ENCODE measurements at regions not wholly inside any gene's neighbourhood (a gene's known extent, or its start where the extent isn't known, plus 50 kb on each side); places are given as distances from the start of the nearest gene placed in this dataset.

DNA sequence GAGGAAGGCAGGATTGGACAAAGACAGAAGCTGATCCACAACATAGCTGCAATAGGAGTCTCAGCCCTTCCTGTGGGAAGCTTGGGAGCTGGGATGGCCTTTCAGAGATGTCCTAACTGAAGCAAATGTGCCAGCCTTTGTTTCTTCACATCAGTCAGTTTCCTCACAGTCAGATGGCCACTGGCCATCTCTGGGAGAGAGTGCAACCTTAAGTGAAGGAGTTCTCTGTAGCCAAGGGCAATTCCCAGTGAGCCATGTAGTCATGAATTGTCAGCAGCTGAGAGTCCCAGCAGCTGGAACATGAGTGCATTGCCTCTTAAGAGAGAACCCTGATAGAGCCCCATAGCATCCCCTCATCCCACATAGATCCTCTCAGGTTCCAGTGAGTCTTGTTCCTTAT, 89.1 kb upstream of the LIFR start:
- H3K27ac ChIP-seq (ENCODE audit: insufficient read length, low read depth, low read length): no peak overlapping the region
- H3K23me2 ChIP-seq (ENCODE audit: insufficient read length, low read depth, low read length, poor library complexity, severe bottlenecking): no peaks in the 10 kb centered on the region
- Mint-ChIP-seq H3K27ac (no peak overlapping the region), H3K36me3 (ENCODE audit: insufficient read depth in 1 of 3, low read depth in 3 of 3) (no peaks in the 10 kb centered on the region; a peak in 1 of 7 replicates), H3K27me3 (ENCODE audit: low read depth) (peaks cover 3% of the 10 kb centered on the region), H3K4me1 (peaks cover 3 to 10% of the 10 kb centered on the region in 2 experiments), H3K4me3 (no peak overlapping the region), H3K9me3 (no peaks in the 10 kb centered on the region; a peak in 1 of 5 replicates)
- TF ChIP-seq, protein P1, sequence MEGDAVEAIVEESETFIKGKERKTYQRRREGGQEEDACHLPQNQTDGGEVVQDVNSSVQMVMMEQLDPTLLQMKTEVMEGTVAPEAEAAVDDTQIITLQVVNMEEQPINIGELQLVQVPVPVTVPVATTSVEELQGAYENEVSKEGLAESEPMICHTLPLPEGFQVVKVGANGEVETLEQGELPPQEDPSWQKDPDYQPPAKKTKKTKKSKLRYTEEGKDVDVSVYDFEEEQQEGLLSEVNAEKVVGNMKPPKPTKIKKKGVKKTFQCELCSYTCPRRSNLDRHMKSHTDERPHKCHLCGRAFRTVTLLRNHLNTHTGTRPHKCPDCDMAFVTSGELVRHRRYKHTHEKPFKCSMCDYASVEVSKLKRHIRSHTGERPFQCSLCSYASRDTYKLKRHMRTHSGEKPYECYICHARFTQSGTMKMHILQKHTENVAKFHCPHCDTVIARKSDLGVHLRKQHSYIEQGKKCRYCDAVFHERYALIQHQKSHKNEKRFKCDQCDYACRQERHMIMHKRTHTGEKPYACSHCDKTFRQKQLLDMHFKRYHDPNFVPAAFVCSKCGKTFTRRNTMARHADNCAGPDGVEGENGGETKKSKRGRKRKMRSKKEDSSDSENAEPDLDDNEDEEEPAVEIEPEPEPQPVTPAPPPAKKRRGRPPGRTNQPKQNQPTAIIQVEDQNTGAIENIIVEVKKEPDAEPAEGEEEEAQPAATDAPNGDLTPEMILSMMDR (conservative IDR thresholded peaks at IDR 0.05): no peak
- H2AFZ ChIP-seq (ENCODE audit: low read length): no peak overlapping the region
- H2BK20ac ChIP-seq (ENCODE audit: low read depth, low read length, poor library complexity, severe bottlenecking): no peak overlapping the region
- no peak overlapping the region for H3K18ac ChIP-seq (ENCODE audit: insufficient read length, low read depth, low read length)
- no peak overlapping the region for H3K9ac ChIP-seq (ENCODE audit: extremely low read depth, insufficient read length, low read length)
- no peak overlapping the region for H2BK5ac ChIP-seq (ENCODE audit: insufficient read length, low read length)
- peaks cover 2% of the 10 kb centered on the region for H4K20me1 ChIP-seq (ENCODE audit: control insufficient read depth, insufficient read depth, insufficient read length)
- H3T11ph ChIP-seq (ENCODE audit: low read length): no peak overlapping the region
- H4K5ac ChIP-seq (ENCODE audit: insufficient read length, low read depth, low read length): no peak overlapping the region
- no peak overlapping the region for H4K8ac ChIP-seq (replicated peaks; ENCODE audit: insufficient read length, low read depth, low read length)
- no peak overlapping the region for H3K23ac ChIP-seq (ENCODE audit: insufficient read length, low read depth, low read length)
- H3K9me3 ChIP-seq (ENCODE audit: control insufficient read depth, low read depth, low read length): no peaks in the 10 kb centered on the region
- H3K14ac ChIP-seq (ENCODE audit: insufficient read depth, low read length): no peak overlapping the region
- no peaks in the 10 kb centered on the region for H3K79me1 ChIP-seq (ENCODE audit: insufficient read depth, low read depth, low read length, poor library complexity, severe bottlenecking)
- no peak overlapping the region for H3K4ac ChIP-seq (ENCODE audit: low read depth, low read length)
- no peaks in the 10 kb centered on the region for H3K79me2 ChIP-seq (ENCODE audit: insufficient read depth, low read length)
- DNase-seq: no peak
- no peak overlapping the region for H2BK12ac ChIP-seq (ENCODE audit: insufficient read length, low read depth, low read length)
- no peak overlapping the region for H4K91ac ChIP-seq (ENCODE audit: insufficient read length, low read depth, low read length)
- H3K4me1 ChIP-seq (ENCODE audit: insufficient read depth, low read length): no peaks in the 10 kb centered on the region
- H3K4me2 ChIP-seq (ENCODE audit: insufficient read depth, insufficient read length, low read length): no peak overlapping the region
- H3K27me3 ChIP-seq (ENCODE audit: insufficient read depth, low read length): no peaks in the 10 kb centered on the region
- H2BK15ac ChIP-seq (ENCODE audit: low read depth, low read length): no peak overlapping the region
- no peak overlapping the region for H3K56ac ChIP-seq (ENCODE audit: insufficient read length, low read depth, low read length)
- no peak overlapping the region for H2AK5ac ChIP-seq (ENCODE audit: insufficient read length, low read length)
- H2BK120ac ChIP-seq (ENCODE audit: low read depth, low read length, poor library complexity, severe bottlenecking): no peak overlapping the region

Measured in H9 (cell line).